Heart left ventricle (tissue), 16 donors: ENCODE measurements at regions not wholly inside any gene's neighbourhood (a gene's known extent, or its start where the extent isn't known, plus 50 kb on each side); places are given as distances from the start of the nearest gene placed in this dataset.

Source experiments
- ATAC-seq, 4 donors: fragments of 200-7000 bp; cut with Tn5 transposase; one replicate each; pipeline ENCODE4 v1.9.1; 2020 to 2022; ENCODE audit warnings: moderate library complexity in 4 of 4, mild to moderate bottlenecking in 3 of 4, moderate number of reproducible peaks in 1 of 4
- DNase-seq, 5 donors: peaks; one replicate each; pipeline ENCODE4 v3.0.0-alpha.2; 2020
- H3K27ac ChIP-seq, 12 donors: fragments of 200-600 bp; sonication (generic) in 4 of 12; one replicate each; pipeline versions ENCODE4 v1.5.0 to v1.8.0; 2016 to 2022; ENCODE audit warnings: mild to moderate bottlenecking in 2 of 12
- H3K27me3 ChIP-seq, 9 donors: fragments of 200-600 bp; sonication (generic) in 2 of 9; one replicate each; pipeline versions ENCODE4 v1.5.1 to v1.8.0; 2016 to 2022; ENCODE audit warnings: mild to moderate bottlenecking in 3 of 9
- H3K36me3 ChIP-seq, 9 donors: fragments of 200-600 bp; sonication (generic) in 2 of 9; one replicate each; pipeline versions ENCODE4 v1.5.0 to v1.8.0; 2018 to 2022; ENCODE audit warnings: mild to moderate bottlenecking in 2 of 9
- H3K4me1 ChIP-seq, 12 donors: fragments of 200-600 bp; sonication (generic) in 4 of 12; one replicate each; pipeline versions ENCODE4 v1.5.0 to v1.8.0; 2016 to 2022; ENCODE audit warnings: mild to moderate bottlenecking in 3 of 12
- H3K4me3 ChIP-seq, 12 donors: fragments of 200-600 bp; sonication (generic) in 4 of 12; one replicate each; pipeline versions ENCODE4 v1.5.0 to v1.8.0; 2017 to 2022; ENCODE audit warnings: mild to moderate bottlenecking in 9 of 12, moderate library complexity in 4 of 12
- H3K9me3 ChIP-seq, 12 donors: fragments of 200-600 bp; sonication (generic) in 4 of 12; one replicate each; pipeline versions ENCODE4 v1.5.0 to v1.8.0; 2016 to 2022; ENCODE audit warnings: mild to moderate bottlenecking in 1 of 12
- CTCF ChIP-seq, 12 donors: fragments of 200-600 bp; sonication (generic) in 4 of 12; IDR thresholded peaks; one replicate each; pipeline versions ENCODE4 v1.5.0 to v1.8.0; 2018 to 2022; ENCODE audit warnings: antibody characterized with exemption in 12 of 12, mild to moderate bottlenecking in 5 of 12
- POLR2A ChIP-seq, 2 donors: fragments of 450-650 bp; IDR thresholded peaks; one replicate each; pipeline ENCODE4 v1.6.1; 2017; ENCODE audit warnings: antibody characterized with exemption in 2 of 2, mild to moderate bottlenecking in 2 of 2, moderate library complexity in 2 of 2
- WGBS, 4 donors: extraction: QIAGEN DNeasy Blood & Tissue Kit in 2 of 4; methylation state at CpG; one replicate each; pipeline versions ENCODE4 v1.1.5 to v1.1.7; 2013 to 2018; 5-methylcytosine and 5-hydroxymethylcytosine counted together
- intact Hi-C, 10 donors: fragments of 100-400 bp; cut with DNase I; formaldehyde crosslinking; loops; one replicate each; pipeline versions ENCODE4 v1.11.1 to v1.14.2; 2022
- donor health status: ischemic (EF 13 %, LVEDD 7.1; RV severe dilation, severe dysfunction).
- donor health status: healthy with polysubstance abuse.
- donor health status: DM: no; HTN: yes; CAD: no.
- donor health status: DM: no; HTN: no; CAD: no.
- donor health status: ischemic (EF 25% LVEDD 6.9; RV normal size, moderate dysfunction).
- donor health status: ischemic (EF 25% LVEDD 5.7; RV mildly dilated, moderate dysfunction).
- donor health status: healthy.
- donor health status: DM: yes; HTN: yes; CAD: no.
- donor health status: ischemic (EF 35%, LVEDD 5.7; RV mildly dilated, moderate dysfunction).
- donor health status: nonischemic (EF 11% LVEDD 7.7; RV severe dilation, severe dysfunction).
- donor health status: DM: yes; HTN: yes; CAD: no.
- donor health status: PGD.
- donor health status: ischemic (EF 29% LVEDD 5.4; RV normal size, mild dysfunction).
- donor health status: nonischemic (EF 23%, LVEDD 6.1; RV moderate dilation, normal function).

GRCh38 chr15:25192651-25193050 is 237.9 kb downstream of the SNRPN start:
- TF ChIP-seq CTCF (IDR thresholded peaks at IDR 0.05) (no peak), POLR2A (IDR thresholded peaks at IDR 0.05) (no peak)
- Histone ChIP-seq H3K36me3 (no peaks in the 10 kb centered on the region), H3K27ac (no peak overlapping the region), H3K4me3 (no peak overlapping the region), H3K9me3 (peaks cover 0 to 61% (median 0%) of the 10 kb centered on the region in 12 donors), H3K27me3 (no peaks in the 10 kb centered on the region), H3K4me1 (no peaks in the 10 kb centered on the region)
- ATAC-seq, result no peak
- no peak for DNase-seq
- intact Hi-C loops, result no loop called here
- WGBS, 4 donors, result 53 to 92% (median 88%) methylated on average over 4 to 11 of the region's 11 CpGs

- DNase-seq, result no peak
- ATAC-seq, result no peak
- H3K9me3 ChIP-seq, result peaks cover 0 to 30% (median 0%) of the 10 kb centered on the region in 12 donors
- no peaks in the 10 kb centered on the region for H3K27me3 ChIP-seq
- 73 to 88% (median 80%) methylated on average over 4 to 5 of the region's 5 CpGs for WGBS, 4 donors
- no peaks in the 10 kb centered on the region for H3K36me3 ChIP-seq
- TF ChIP-seq CTCF (IDR thresholded peaks at IDR 0.05) (no peak), POLR2A (IDR thresholded peaks at IDR 0.05) (no peak)
- no peaks in the 10 kb centered on the region for H3K4me1 ChIP-seq
- intact Hi-C loops, result loop anchor here in 1 of 10 donors (5.0 kb wide), 1 partner anchor 40 kb away; no protein-coding TSS in a partner anchor
- no peak overlapping the region for H3K27ac ChIP-seq
- no peak overlapping the region for H3K4me3 ChIP-seq
Measured at GRCh38 chr15:25207369-25207768, 231.5 kb downstream of the UBE3A start.

DNA sequence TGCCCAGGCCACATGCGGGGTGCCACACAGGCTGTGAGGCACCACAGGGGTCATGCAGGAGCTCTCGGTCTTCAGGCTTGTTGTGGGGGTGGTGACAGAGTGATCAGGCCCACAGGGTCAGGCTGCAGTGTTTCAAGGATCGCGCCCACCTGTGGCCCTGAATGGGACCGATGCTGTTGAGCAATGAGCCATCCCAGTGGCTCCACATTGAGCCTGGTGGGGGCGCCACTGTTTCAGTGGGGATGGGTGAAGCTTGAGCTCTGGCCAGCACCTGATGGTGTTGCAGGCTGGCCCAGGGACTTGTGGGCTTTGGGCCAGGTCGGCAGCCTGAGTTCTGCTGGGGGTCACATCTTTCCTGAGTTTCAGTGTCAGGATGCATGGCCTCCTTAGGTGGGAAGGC is 230.1 kb downstream of the UBE3A start:
- Histone ChIP-seq H3K27me3 (no peaks in the 10 kb centered on the region), H3K4me3 (no peak overlapping the region), H3K4me1 (no peaks in the 10 kb centered on the region), H3K36me3 (no peaks in the 10 kb centered on the region), H3K9me3 (peaks cover 0 to 30% (median 0%) of the 10 kb centered on the region in 12 donors), H3K27ac (no peak overlapping the region)
- no peak for ATAC-seq
- 76 to 85% (median 80%) methylated on average over 6 to 7 of the region's 7 CpGs for WGBS, 4 donors
- TF ChIP-seq CTCF (IDR thresholded peaks at IDR 0.05), result no peak
- no peak for TF ChIP-seq POLR2A (IDR thresholded peaks at IDR 0.05)
- no peak for DNase-seq
- intact Hi-C loops, result loop anchor here in 1 of 10 donors (5.0 kb wide), 1 partner anchor 39 kb away; no protein-coding TSS in a partner anchor

GRCh38 chr15:25220834-25221233 is 218.0 kb downstream of the UBE3A start:
- Histone ChIP-seq H3K27ac (no peak overlapping the region), H3K27me3 (no peaks in the 10 kb centered on the region), H3K9me3 (peaks cover 0 to 24% (median 0%) of the 10 kb centered on the region in 12 donors), H3K36me3 (no peaks in the 10 kb centered on the region), H3K4me1 (no peaks in the 10 kb centered on the region), H3K4me3 (no peak overlapping the region)
- ATAC-seq, result no peak
- WGBS, 4 donors, result 81 to 91% (median 85%) methylated on average over 4 to 5 of the region's 5 CpGs
- intact Hi-C loops, result loop anchor here in 1 of 10 donors (10.0 kb wide), 1 partner anchor 296 kb away; no protein-coding TSS in a partner anchor
- no peak for TF ChIP-seq POLR2A (IDR thresholded peaks at IDR 0.05)
- DNase-seq, result no peak

DNA sequence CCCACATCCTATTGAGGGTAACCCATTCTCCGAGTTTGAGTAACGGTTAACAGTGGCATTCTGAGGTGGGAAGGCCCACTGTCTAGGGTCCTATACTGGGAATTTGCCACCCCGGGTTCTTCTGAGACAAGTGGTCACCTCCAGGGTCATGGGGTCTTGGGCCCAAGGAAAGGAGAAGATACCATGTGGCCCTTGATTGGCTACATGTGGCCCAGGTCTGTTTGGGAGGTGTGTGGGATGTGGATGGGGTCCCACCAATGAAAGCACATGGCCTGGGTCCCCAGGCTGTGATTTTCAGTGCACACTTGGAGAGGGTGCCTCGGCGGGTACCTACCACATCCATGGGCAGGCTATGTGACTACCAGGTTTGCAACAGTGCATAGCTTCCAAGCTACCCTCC is 214.4 kb downstream of the UBE3A start:
- DNase-seq (no peak), ATAC-seq (no peak)
- no peaks in the 10 kb centered on the region for H3K27me3 ChIP-seq
- WGBS, 4 donors, result 76 to 96% (median 89%) methylated on average over 4 to 5 of the region's 5 CpGs
- H3K27ac ChIP-seq, result no peak overlapping the region
- no peak overlapping the region for H3K4me3 ChIP-seq
- no peaks in the 10 kb centered on the region for H3K36me3 ChIP-seq
- peaks cover 0 to 18% (median 0%) of the 10 kb centered on the region in 12 donors for H3K9me3 ChIP-seq
- intact Hi-C loops, result loop anchor here in 1 of 10 donors (10.0 kb wide), 1 partner anchor 300 kb away; no protein-coding TSS in a partner anchor
- H3K4me1 ChIP-seq, result no peaks in the 10 kb centered on the region
- TF ChIP-seq POLR2A (IDR thresholded peaks at IDR 0.05), result no peak
